B cell (primary cell): ENCODE measurements at regions not wholly inside any gene's neighbourhood (a gene's known extent, or its start where the extent isn't known, plus 50 kb on each side); places are given as distances from the start of the nearest gene placed in this dataset.
A peak's percentile ranks its signal among the peaks of the same experiment; 100 is the strongest.

ENCODE experiments used
- ATAC-seq: fragments of 200-7000 bp; cut with Tn5 transposase; one replicate; pipeline ENCODE4 v1.10.0; 2021; ENCODE audit warnings: low read depth, mild to moderate bottlenecking, moderate number of reproducible peaks, moderate library complexity
- CTCF ChIA-PET: fragments of 350-600 bp; sonication (Branson Sonifier 250); formaldehyde crosslinking; loops from one replicate; lab custom pipeline; 2021; ENCODE audit warnings: antibody characterized with exemption, inconsistent platforms; lab: Charles Lee
- POLR2A ChIA-PET: fragments of 350-600 bp; sonication (Branson Sonifier 250); formaldehyde crosslinking; loops from one replicate; lab custom pipeline; 2021; ENCODE audit warnings: antibody characterized with exemption; lab: Charles Lee
- DNase-seq: peaks from one replicate; pipeline ENCODE4 v3.0.0; 2013
- H2AFZ ChIP-seq: 2 replicates; pipeline ENCODE4 v1.6.1; 2012; ENCODE audit warnings: mild to moderate bottlenecking, low read depth, low read length; ENCODE audit not compliant: insufficient read depth, poor library complexity, severe bottlenecking
- H3K27ac ChIP-seq, 2 donors: 1 replicate in 1 of 2; 2 replicates in 1 of 2; pipeline ENCODE4 v1.5.1; 2012 to 2013; ENCODE audit warnings: low read length in 2 of 2, mild to moderate bottlenecking in 2 of 2, moderate library complexity in 1 of 2
- H3K27me3 ChIP-seq, 4 experiments: fragments of 200-600 bp in 1 of 4; sonication (generic) in 1 of 4; replicated peaks in 1 of 4; 1 replicate in 2 of 4; 2 replicates in 2 of 4; pipeline versions ENCODE4 v1.6.1 to v1.7.0; 2013 to 2016; ENCODE audit warnings: low read length in 3 of 4, mild to moderate bottlenecking in 2 of 4, mixed read lengths in 1 of 4, moderate library complexity in 1 of 4; ENCODE audit not compliant: insufficient read depth in 4 of 4, control insufficient read depth in 3 of 4; ENCODE audit errors: control extremely low read depth in 1 of 4
- H3K36me3 ChIP-seq, 2 experiments: replicated peaks in 1 of 2; 1 replicate in 1 of 2; 2 replicates in 1 of 2; pipeline versions ENCODE4 v1.6.1 to v1.7.1; 2013; ENCODE audit warnings: low read length in 1 of 2; ENCODE audit not compliant: insufficient read depth in 2 of 2, control insufficient read depth in 1 of 2; ENCODE audit errors: control extremely low read depth in 1 of 2, extremely low read depth in 1 of 2
- H3K4me1 ChIP-seq, 2 donors: fragments of 200-600 bp in 1 of 2; sonication (generic) in 1 of 2; 1 replicate in 1 of 2; 2 replicates in 1 of 2; pipeline versions ENCODE4 v1.5.1 to v1.6.1; 2013 to 2017; ENCODE audit warnings: low read length in 2 of 2; ENCODE audit not compliant: control insufficient read depth in 2 of 2, insufficient read depth in 2 of 2
- H3K4me2 ChIP-seq: replicated peaks from 2 replicates; pipeline ENCODE3; 2012; ENCODE audit warnings: mild to moderate bottlenecking, low read depth, low read length; ENCODE audit not compliant: poor library complexity, severe bottlenecking
- H3K4me3 ChIP-seq, 5 experiments: fragments of 200-600 bp in 1 of 5; sonication (generic) in 1 of 5; 1 replicate in 3 of 5; 2 replicates in 2 of 5; pipeline versions ENCODE4 v1.5.1 to v1.7.0; 2011 to 2016; ENCODE audit warnings: low read length in 4 of 5, mild to moderate bottlenecking in 4 of 5, low read depth in 2 of 5, control low read depth in 1 of 5, moderate library complexity in 1 of 5; ENCODE audit not compliant: insufficient read depth in 1 of 5; ENCODE audit errors: control extremely low read depth in 1 of 5, extremely low read depth in 1 of 5
- H3K79me2 ChIP-seq: fragments of 200-600 bp; sonication (generic); one replicate; pipeline ENCODE4 v1.6.0; 2016; ENCODE audit warnings: low read length; ENCODE audit not compliant: control insufficient read depth, insufficient read depth
- H3K9ac ChIP-seq: fragments of 200-600 bp; sonication (generic); 2 replicates; pipeline ENCODE4 v1.6.1; 2017; ENCODE audit warnings: mild to moderate bottlenecking, low read length, moderate library complexity
- H3K9me3 ChIP-seq, 3 donors: one replicate each; pipeline versions ENCODE4 v1.6.1 to v1.7.1; 2013; ENCODE audit warnings: low read length in 2 of 3; ENCODE audit not compliant: control insufficient read depth in 2 of 3, insufficient read depth in 1 of 3; ENCODE audit errors: control extremely low read depth in 1 of 3
- H4K20me1 ChIP-seq: 2 replicates; pipeline ENCODE4 v1.6.0; 2012; ENCODE audit warnings: mild to moderate bottlenecking, low read length; ENCODE audit not compliant: insufficient read depth, control insufficient read depth, poor library complexity, severe bottlenecking
- H3K27ac Mint-ChIP-seq: one replicate; pipeline ENCODE4 v1.8.0; 2021; ENCODE audit warnings: mixed read lengths
- H3K27me3 Mint-ChIP-seq: one replicate; pipeline ENCODE4 v1.8.0; 2021; ENCODE audit warnings: mixed read lengths
- H3K4me1 Mint-ChIP-seq: one replicate; pipeline ENCODE4 v1.8.0; 2021; ENCODE audit warnings: mixed read lengths
- H3K4me3 Mint-ChIP-seq: one replicate; pipeline ENCODE4 v1.8.0; 2021; ENCODE audit warnings: mixed read lengths
- H3K9me3 Mint-ChIP-seq: one replicate; pipeline ENCODE4 v1.8.0; 2022; ENCODE audit warnings: mixed read lengths; ENCODE audit not compliant: insufficient read depth
- EZH2 ChIP-seq: IDR thresholded peaks from 2 replicates; pipeline ENCODE4 v1.6.1; 2012; ENCODE audit warnings: borderline replicate concordance, low read depth, mild to moderate bottlenecking, moderate library complexity, low read length; ENCODE audit not compliant: insufficient read depth, poor library complexity, severe bottlenecking
- WGBS: methylation state at CpG from one replicate; pipeline ENCODE4 v1.1.5; 2013; ENCODE audit warnings: missing lambda C conversion rate; ENCODE audit not compliant: insufficient coverage; 5-methylcytosine and 5-hydroxymethylcytosine counted together
- intact Hi-C: fragments of 100-400 bp; cut with micrococcal nuclease; formaldehyde crosslinking; loops from one replicate; pipeline ENCODE4 v1.10.0; 2022
- TF ChIP-seq, protein P1 (sequence below): fragments of 200-600 bp; IDR thresholded peaks from one replicate; pipeline ENCODE4 v1.8.0; 2022; ENCODE audit warnings: antibody characterized with exemption, mild to moderate bottlenecking

GRCh38 chr3:31265646-31266428 lies 266.9 kb upstream of the STT3B start:
- Histone ChIP-seq H3K27me3 (peaks cover 0 to 3% (median 0%) of the 10 kb centered on the region in 4 experiments), H4K20me1 (no peaks in the 10 kb centered on the region), H3K79me2 (no peaks in the 10 kb centered on the region), H3K4me1 (no peaks in the 10 kb centered on the region), H2AFZ (no peak overlapping the region), H3K9me3 (no peaks in the 10 kb centered on the region), H3K4me2 (no peak overlapping the region), H3K9ac (no peak overlapping the region), H3K27ac (no peak overlapping the region), H3K36me3 (no peaks in the 10 kb centered on the region), H3K4me3 (no peak overlapping the region)
- peaks cover 5% of the 10 kb centered on the region for H3K27me3 Mint-ChIP-seq
- DNase-seq (peak; percentile 12), ATAC-seq (no peak)
- POLR2A ChIA-PET = no interaction called here
- H3K27ac Mint-ChIP-seq = no peak overlapping the region
- CTCF ChIA-PET = no interaction called here
- intact Hi-C loops = no loop called here
- peaks cover 8% of the 10 kb centered on the region for H3K4me1 Mint-ChIP-seq
- H3K4me3 Mint-ChIP-seq = no peak overlapping the region
- WGBS = 67% methylated on average over 1 of the region's 5 CpGs
- TF ChIP-seq, protein P1, sequence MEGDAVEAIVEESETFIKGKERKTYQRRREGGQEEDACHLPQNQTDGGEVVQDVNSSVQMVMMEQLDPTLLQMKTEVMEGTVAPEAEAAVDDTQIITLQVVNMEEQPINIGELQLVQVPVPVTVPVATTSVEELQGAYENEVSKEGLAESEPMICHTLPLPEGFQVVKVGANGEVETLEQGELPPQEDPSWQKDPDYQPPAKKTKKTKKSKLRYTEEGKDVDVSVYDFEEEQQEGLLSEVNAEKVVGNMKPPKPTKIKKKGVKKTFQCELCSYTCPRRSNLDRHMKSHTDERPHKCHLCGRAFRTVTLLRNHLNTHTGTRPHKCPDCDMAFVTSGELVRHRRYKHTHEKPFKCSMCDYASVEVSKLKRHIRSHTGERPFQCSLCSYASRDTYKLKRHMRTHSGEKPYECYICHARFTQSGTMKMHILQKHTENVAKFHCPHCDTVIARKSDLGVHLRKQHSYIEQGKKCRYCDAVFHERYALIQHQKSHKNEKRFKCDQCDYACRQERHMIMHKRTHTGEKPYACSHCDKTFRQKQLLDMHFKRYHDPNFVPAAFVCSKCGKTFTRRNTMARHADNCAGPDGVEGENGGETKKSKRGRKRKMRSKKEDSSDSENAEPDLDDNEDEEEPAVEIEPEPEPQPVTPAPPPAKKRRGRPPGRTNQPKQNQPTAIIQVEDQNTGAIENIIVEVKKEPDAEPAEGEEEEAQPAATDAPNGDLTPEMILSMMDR = no peak
- TF ChIP-seq EZH2 = no peak
- H3K9me3 Mint-ChIP-seq = no peaks in the 10 kb centered on the region

DNA sequence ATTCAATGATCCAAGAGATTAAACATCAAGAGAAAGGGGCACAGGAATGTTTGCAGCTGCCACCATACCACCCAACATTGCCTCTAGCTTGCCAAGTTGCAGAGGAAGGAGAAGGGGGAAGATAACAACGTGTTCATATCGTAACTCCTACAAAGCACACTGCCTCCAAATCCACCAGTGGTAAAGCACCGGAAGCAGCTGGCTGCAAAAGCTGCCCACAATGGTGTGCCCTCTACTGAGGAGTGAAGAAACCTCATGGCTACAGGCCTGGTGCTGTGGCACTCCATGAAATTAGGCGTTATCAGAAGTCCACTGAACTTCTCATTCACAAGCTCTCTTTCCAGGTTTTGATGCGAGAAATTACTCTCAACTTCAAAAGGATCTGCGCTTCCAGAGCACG lies 263.9 kb upstream of the STT3B start:
- no peaks in the 10 kb centered on the region for H3K79me2 ChIP-seq
- ChIA-PET POLR2A (no interaction called here), CTCF (interaction anchor here (0.7 kb wide), 1 partner anchor 17 kb away, joined by 3 read pairs; no protein-coding TSS in a partner anchor)
- no peak overlapping the region for H2AFZ ChIP-seq
- TF ChIP-seq, protein P1 = no peak
- no peak for TF ChIP-seq EZH2
- intact Hi-C loops = no loop called here
- peaks cover 18% of the 10 kb centered on the region for H3K27me3 Mint-ChIP-seq
- H3K4me3 ChIP-seq = no peak overlapping the region
- no peaks in the 10 kb centered on the region for H3K9me3 Mint-ChIP-seq
- H3K4me2 ChIP-seq = no peak overlapping the region
- no peak overlapping the region for H3K4me3 Mint-ChIP-seq
- H3K36me3 ChIP-seq = no peaks in the 10 kb centered on the region
- H3K9me3 ChIP-seq = no peaks in the 10 kb centered on the region
- H3K27ac ChIP-seq = no peak overlapping the region
- 31% methylated on average over 6 of the region's 7 CpGs for WGBS
- ATAC-seq = no peak
- H3K27ac Mint-ChIP-seq = no peak overlapping the region
- H4K20me1 ChIP-seq = no peaks in the 10 kb centered on the region
- peaks cover 0 to 3% of the 10 kb centered on the region in 2 donors for H3K4me1 ChIP-seq
- no peak for DNase-seq
- peaks cover 8% of the 10 kb centered on the region for H3K4me1 Mint-ChIP-seq
- H3K27me3 ChIP-seq = peaks cover 0 to 9% (median 0%) of the 10 kb centered on the region in 4 experiments
- H3K9ac ChIP-seq = no peak overlapping the region
